Ovary (tissue), 7 donors: ENCODE measurements at regions not wholly inside any gene's neighbourhood (a gene's known extent, or its start where the extent isn't known, plus 50 kb on each side); places are given as distances from the start of the nearest gene placed in this dataset.
A peak's percentile ranks its signal among the peaks of the same experiment; 100 is the strongest.
"Not testable (repeated sequence)": the region's sequence is repeated elsewhere in the genome, so short reads cannot be mapped to it uniquely, and the experiment has no call there.

Source experiments
- DNase-seq, 5 donors: peaks; one replicate each; pipeline ENCODE4 v3.0.0-alpha.2; 2019 to 2020
- H3K27ac ChIP-seq, 2 donors: fragments of 200-600 bp; one replicate each; pipeline versions ENCODE4 v1.5.1 to v1.8.0; 2019 to 2022
- H3K27me3 ChIP-seq: fragments of 200-600 bp; one replicate; pipeline ENCODE4 v1.8.0; 2022
- H3K36me3 ChIP-seq: fragments of 200-600 bp; sonication (generic); one replicate; pipeline ENCODE4 v1.5.1; 2019
- H3K4me1 ChIP-seq: one replicate; pipeline ENCODE4 v1.8.1; 2013; ENCODE audit warnings: mild to moderate bottlenecking, moderate library complexity; ENCODE audit not compliant: insufficient read depth
- H3K4me3 ChIP-seq: fragments of 200-600 bp; sonication (generic); one replicate; pipeline ENCODE4 v1.5.1; 2017
- H3K9me3 ChIP-seq, 2 donors: fragments of 200-600 bp in 1 of 2; sonication (generic) in 1 of 2; one replicate each; pipeline versions ENCODE4 v1.5.1 to v1.8.1; 2013 to 2019; ENCODE audit warnings: mild to moderate bottlenecking in 1 of 2, moderate library complexity in 1 of 2
- CTCF ChIP-seq, 3 donors: fragments of 450-650 bp in 2 of 3; fragments of 200-600 bp in 1 of 3; IDR thresholded peaks; one replicate each; pipeline versions ENCODE4 v1.5.1 to v1.8.0; 2016 to 2022; ENCODE audit warnings: antibody characterized with exemption in 3 of 3, mild to moderate bottlenecking in 1 of 3
- EP300 ChIP-seq: sonication (generic); formaldehyde crosslinking; IDR thresholded peaks from one replicate; pipeline ENCODE4 v1.6.1; 2017; ENCODE audit warnings: antibody characterized with exemption
- POLR2A ChIP-seq: fragments of 450-650 bp; IDR thresholded peaks from one replicate; pipeline ENCODE4 v1.6.1; 2017; ENCODE audit warnings: antibody characterized with exemption, mild to moderate bottlenecking, moderate library complexity
- WGBS, 3 donors: extraction: QIAGEN DNeasy Blood & Tissue Kit in 1 of 3; methylation state at CpG; one replicate each; pipeline versions ENCODE4 v1.1.5 to v1.1.7; 2013 to 2017; 5-methylcytosine and 5-hydroxymethylcytosine counted together
- intact Hi-C, 4 donors: fragments of 100-400 bp; cut with DNase I; formaldehyde crosslinking; loops; one replicate each; pipeline versions ENCODE4 v1.11.0 to v1.15.1; 2022 to 2023
- donor health status: DM: no; HTN: no; CAD: no; lungs with moderate emphysema.
- donor health status: DM: no; HTN: no; CAD: no.
- donor health status: Bipolar disorder and iron deficiency.
- donor health status: DM: no; HTN: no; CAD: no.
- donor health status: DM: yes; HTN: yes; CAD: no.

- Histone ChIP-seq H3K27ac (no peak overlapping the region), H3K4me1 (no peaks in the 10 kb centered on the region), H3K4me3 (no peak overlapping the region), H3K9me3 (no peaks in the 10 kb centered on the region), H3K36me3 (no peaks in the 10 kb centered on the region), H3K27me3 (no peaks in the 10 kb centered on the region)
- 20 to 24% (median 24%) methylated on average over 1 of the region's 1 CpG for WGBS, 3 donors
- TF ChIP-seq POLR2A (no peak), EP300 (no peak), CTCF (IDR thresholded peaks at IDR 0.05) (no peak)
- DNase-seq = no peak
- intact Hi-C loops = no loop called here
Observed at GRCh38 chr7:114334989-114335388, 79.6 kb upstream of the FOXP2 start.

- H3K4me3 ChIP-seq, DNase-seq, H3K36me3 ChIP-seq, intact Hi-C loops, H3K4me1 ChIP-seq, H3K27ac ChIP-seq, H3K27me3 ChIP-seq, H3K9me3 ChIP-seq: not testable (repeated sequence)
- 84 to 97% (median 89%) methylated on average over 10 of the region's 10 CpGs for WGBS, 3 donors
Observed at GRCh38 chr7:114329458-114329857, 85.2 kb upstream of the FOXP2 start.

- Histone ChIP-seq H3K36me3 (no peaks in the 10 kb centered on the region), H3K4me3 (no peak overlapping the region), H3K27me3 (no peaks in the 10 kb centered on the region), H3K27ac (no peak overlapping the region), H3K9me3 (no peaks in the 10 kb centered on the region), H3K4me1 (no peaks in the 10 kb centered on the region)
- intact Hi-C loops = no loop called here
- DNase-seq = no peak
- no peak for TF ChIP-seq CTCF (IDR thresholded peaks at IDR 0.05)
- TF ChIP-seq EP300 = no peak
- TF ChIP-seq POLR2A = no peak
- WGBS, 3 donors = 37 to 43% (median 41%) methylated on average over 2 of the region's 2 CpGs
Observed at GRCh38 chr7:114317450-114318098, 97.0 kb upstream of the FOXP2 start.

GRCh38 chr7:114312649-114313048 lies 102.0 kb upstream of the FOXP2 start:
- H3K4me1 ChIP-seq = no peaks in the 10 kb centered on the region
- WGBS, 3 donors = 89 to 100% (median 93%) methylated on average over 1 of the region's 1 CpG
- DNase-seq = no peak
- TF ChIP-seq POLR2A (no peak), EP300 (no peak), CTCF (IDR thresholded peaks at IDR 0.05) (no peak)
- H3K36me3 ChIP-seq = no peaks in the 10 kb centered on the region
- no peaks in the 10 kb centered on the region for H3K27me3 ChIP-seq
- H3K27ac ChIP-seq = no peak overlapping the region
- H3K9me3 ChIP-seq = no peaks in the 10 kb centered on the region
- intact Hi-C loops = no loop called here
- no peak overlapping the region for H3K4me3 ChIP-seq

GRCh38 chr7:114310345-114311110 lies 104.1 kb upstream of the FOXP2 start:
- 93 to 95% (median 93%) methylated on average over 6 of the region's 6 CpGs for WGBS, 3 donors
- intact Hi-C loops = no loop called here

More at GRCh38 chr7:114310345-114311110, 104.1 kb upstream of the FOXP2 start:
- no peak for DNase-seq
- no peak overlapping the region for H3K4me3 ChIP-seq
- H3K27me3 ChIP-seq = no peaks in the 10 kb centered on the region
- no peaks in the 10 kb centered on the region for H3K9me3 ChIP-seq
- H3K27ac ChIP-seq = no peak overlapping the region
- no peak for TF ChIP-seq EP300
- TF ChIP-seq CTCF (IDR thresholded peaks at IDR 0.05) = peak in 1 of 3 donors; percentile 10
- no peaks in the 10 kb centered on the region for H3K4me1 ChIP-seq
- no peaks in the 10 kb centered on the region for H3K36me3 ChIP-seq
